Thoracic aorta (tissue), 2 donors: ENCODE measurements at regions not wholly inside any gene's neighbourhood (a gene's known extent, or its start where the extent isn't known, plus 50 kb on each side); places are given as distances from the start of the nearest gene placed in this dataset.

Experiments used
- ATAC-seq: fragments of 150-250 bp; one replicate; pipeline ENCODE4 v1.8.0; 2017; ENCODE audit warnings: low read depth; ENCODE audit not compliant: insufficient number of reproducible peaks, low FRiP score
- DNase-seq: peaks from one replicate; pipeline ENCODE4 v3.0.0-alpha.2; 2020; ENCODE audit warnings: low spot score
- H3K27ac ChIP-seq, 2 donors: fragments of 200-600 bp; sonication (generic); 1 replicate in 1 of 2; 2 replicates in 1 of 2; pipeline ENCODE4 v1.5.1; 2016; ENCODE audit warnings: mild to moderate bottlenecking in 2 of 2, moderate library complexity in 2 of 2
- H3K27me3 ChIP-seq: fragments of 200-600 bp; sonication (generic); replicated peaks from 2 replicates; pipeline ENCODE4 v1.6.0; 2016; ENCODE audit warnings: mild to moderate bottlenecking; ENCODE audit not compliant: insufficient read depth
- H3K36me3 ChIP-seq: fragments of 200-600 bp; sonication (generic); one replicate; pipeline ENCODE4 v1.5.1; 2016
- H3K4me1 ChIP-seq, 2 donors: fragments of 200-600 bp; sonication (generic); 1 replicate in 1 of 2; 2 replicates in 1 of 2; pipeline versions ENCODE4 v1.5.1 to v1.6.0; 2016; ENCODE audit warnings: low read depth in 2 of 2, mild to moderate bottlenecking in 1 of 2; ENCODE audit not compliant: control insufficient read depth in 1 of 2
- H3K4me3 ChIP-seq: fragments of 200-600 bp; sonication (generic); 2 replicates; pipeline ENCODE4 v1.5.1; 2016; ENCODE audit warnings: mild to moderate bottlenecking
- H3K9me3 ChIP-seq: fragments of 200-600 bp; sonication (generic); 2 replicates; pipeline ENCODE4 v1.5.1; 2016
- TF ChIP-seq, protein P1 (sequence below): fragments of 200-600 bp; sonication (generic); IDR thresholded peaks from one replicate; pipeline ENCODE4 v1.5.1; 2019; ENCODE audit warnings: antibody characterized with exemption

DNA sequence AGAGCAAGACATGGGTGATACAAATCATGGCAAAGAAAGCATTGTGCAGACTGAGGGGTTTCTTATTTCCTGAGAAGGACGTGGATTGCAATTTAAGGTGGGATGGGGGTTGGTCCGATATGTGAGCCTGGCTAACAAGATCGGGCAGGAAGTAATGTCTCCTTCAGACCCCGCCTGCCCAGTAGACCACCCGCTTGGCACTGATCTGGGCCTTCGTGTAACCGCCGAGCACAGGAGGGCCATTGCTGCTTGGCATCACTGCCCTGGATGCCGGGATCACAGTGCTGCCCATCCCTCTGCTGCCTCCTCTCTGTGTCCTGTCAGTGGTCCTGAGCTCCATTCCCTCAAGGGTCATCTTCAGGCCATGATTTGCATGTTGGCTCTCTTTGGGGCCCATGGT, 214.6 kb upstream of the ZNF32 start:
- peak overlapping the region; percentile 86 to 89 for H3K27ac ChIP-seq
- DNase-seq, result no peak
- H3K9me3 ChIP-seq, result no peaks in the 10 kb centered on the region
- H3K27me3 ChIP-seq, result no peaks in the 10 kb centered on the region
- no peak overlapping the region for H3K4me3 ChIP-seq
- H3K4me1 ChIP-seq, result peaks cover 27 to 49% of the 10 kb centered on the region in 2 donors
- no peaks in the 10 kb centered on the region for H3K36me3 ChIP-seq
- TF ChIP-seq, protein P1, sequence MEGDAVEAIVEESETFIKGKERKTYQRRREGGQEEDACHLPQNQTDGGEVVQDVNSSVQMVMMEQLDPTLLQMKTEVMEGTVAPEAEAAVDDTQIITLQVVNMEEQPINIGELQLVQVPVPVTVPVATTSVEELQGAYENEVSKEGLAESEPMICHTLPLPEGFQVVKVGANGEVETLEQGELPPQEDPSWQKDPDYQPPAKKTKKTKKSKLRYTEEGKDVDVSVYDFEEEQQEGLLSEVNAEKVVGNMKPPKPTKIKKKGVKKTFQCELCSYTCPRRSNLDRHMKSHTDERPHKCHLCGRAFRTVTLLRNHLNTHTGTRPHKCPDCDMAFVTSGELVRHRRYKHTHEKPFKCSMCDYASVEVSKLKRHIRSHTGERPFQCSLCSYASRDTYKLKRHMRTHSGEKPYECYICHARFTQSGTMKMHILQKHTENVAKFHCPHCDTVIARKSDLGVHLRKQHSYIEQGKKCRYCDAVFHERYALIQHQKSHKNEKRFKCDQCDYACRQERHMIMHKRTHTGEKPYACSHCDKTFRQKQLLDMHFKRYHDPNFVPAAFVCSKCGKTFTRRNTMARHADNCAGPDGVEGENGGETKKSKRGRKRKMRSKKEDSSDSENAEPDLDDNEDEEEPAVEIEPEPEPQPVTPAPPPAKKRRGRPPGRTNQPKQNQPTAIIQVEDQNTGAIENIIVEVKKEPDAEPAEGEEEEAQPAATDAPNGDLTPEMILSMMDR, result no peak
- no peak for ATAC-seq

DNA sequence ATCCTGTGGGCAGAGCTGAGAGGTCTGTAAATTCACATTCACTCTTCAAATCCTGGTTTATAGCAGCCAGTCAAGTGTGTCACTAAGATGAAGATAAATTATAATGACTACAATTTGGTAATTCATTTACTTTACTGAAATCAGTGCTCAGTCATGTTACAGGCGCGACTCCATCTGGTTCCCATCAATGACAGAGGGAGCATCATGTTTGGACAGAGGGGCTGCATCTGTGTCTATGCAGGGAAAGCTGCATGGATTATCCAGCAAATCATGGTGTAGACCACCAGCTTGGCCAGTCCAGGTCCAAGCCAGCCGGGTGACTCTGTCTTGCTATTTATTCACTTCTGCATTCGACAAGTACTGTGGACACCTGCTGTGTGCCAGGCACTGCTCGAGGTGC, 214.1 kb upstream of the ZNF32 start:
- H3K27me3 ChIP-seq, result no peaks in the 10 kb centered on the region

DNA sequence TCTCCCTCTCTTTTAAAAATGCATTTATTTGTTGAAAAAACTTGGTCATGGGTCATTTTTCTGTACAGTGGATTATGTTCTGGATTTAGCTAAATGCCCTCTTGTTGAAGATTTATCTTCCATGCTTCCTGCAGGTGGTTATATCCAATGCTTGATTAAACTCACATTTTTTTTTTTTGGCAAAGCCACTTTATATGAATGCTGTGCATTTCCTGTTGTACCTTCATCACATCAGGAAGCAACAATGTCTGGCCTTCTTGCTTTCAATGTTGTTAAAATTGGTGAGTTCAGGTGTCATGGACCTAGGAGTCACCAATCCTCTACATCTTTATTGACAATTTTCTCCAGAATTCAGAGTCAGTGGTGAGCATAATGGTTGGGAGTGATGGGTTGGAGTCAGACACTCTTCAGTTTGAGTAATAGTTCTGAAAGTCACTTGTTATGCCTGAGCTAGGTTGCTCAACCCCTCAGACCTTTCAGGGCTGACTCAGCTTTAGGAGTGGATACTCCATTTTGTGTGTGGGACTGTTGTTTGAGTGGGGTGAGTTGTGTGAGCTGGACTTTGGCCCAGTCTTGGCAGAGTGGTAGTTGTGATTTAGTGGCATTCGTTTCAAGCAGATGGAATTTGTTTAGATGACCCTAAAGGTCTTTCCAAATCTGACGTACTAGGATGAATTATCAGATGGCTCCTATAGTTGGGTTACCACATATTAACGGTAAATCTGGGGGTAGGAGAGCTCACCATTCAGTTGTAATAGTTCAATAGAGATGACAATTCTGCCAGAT, 213.5 kb upstream of the ZNF32 start:
- Histone ChIP-seq H3K27ac (peak overlapping the region; percentile 86 to 89), H3K4me1 (peaks cover 35 to 50% of the 10 kb centered on the region in 2 donors), H3K4me3 (no peak overlapping the region), H3K36me3 (no peaks in the 10 kb centered on the region), H3K9me3 (no peaks in the 10 kb centered on the region), H3K27me3 (no peaks in the 10 kb centered on the region)
- peak; percentile 57 for DNase-seq
- ATAC-seq, result peak; percentile 32
- TF ChIP-seq, protein P1, result no peak

More for the DNA sequence above, 214.1 kb upstream of the ZNF32 start:
- Histone ChIP-seq H3K36me3 (no peaks in the 10 kb centered on the region), H3K4me1 (peaks cover 29 to 49% of the 10 kb centered on the region in 2 donors), H3K4me3 (no peak overlapping the region), H3K9me3 (no peaks in the 10 kb centered on the region), H3K27ac (peak overlapping the region; percentile 86 to 89)
- no peak for DNase-seq
- TF ChIP-seq, protein P1, result no peak
- ATAC-seq, result no peak

DNA sequence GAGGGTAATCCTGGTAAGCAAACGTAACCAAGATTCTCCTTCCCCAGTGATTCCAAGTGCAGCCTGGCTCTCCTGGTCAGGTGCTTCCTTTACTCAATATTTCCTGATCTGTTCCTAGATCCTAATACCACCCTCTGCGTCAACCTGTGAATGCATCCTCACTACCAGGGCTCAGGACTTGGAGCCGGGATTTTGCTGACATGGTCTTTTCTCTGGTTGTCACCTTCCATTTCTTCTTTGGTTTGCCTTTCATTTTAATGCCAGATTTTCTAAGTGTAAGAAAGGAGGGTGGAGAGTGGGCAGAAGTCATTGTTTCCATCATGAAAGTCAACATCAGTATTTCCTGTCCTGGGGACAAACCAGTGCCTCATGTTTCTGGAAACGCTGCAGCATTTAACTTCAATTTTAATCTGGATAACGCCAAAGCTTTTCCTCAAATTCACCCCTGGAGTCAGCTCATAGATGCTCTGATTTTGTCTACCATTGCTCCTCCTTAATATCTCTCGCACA, 210.4 kb upstream of the ZNF32 start:
- no peaks in the 10 kb centered on the region for H3K36me3 ChIP-seq
- H3K9me3 ChIP-seq, result no peaks in the 10 kb centered on the region
- TF ChIP-seq, protein P1, result no peak
- H3K27me3 ChIP-seq, result no peaks in the 10 kb centered on the region
- no peak for ATAC-seq
- peaks cover 30 to 40% of the 10 kb centered on the region in 2 donors for H3K4me1 ChIP-seq
- H3K27ac ChIP-seq, result no peak overlapping the region
- DNase-seq, result no peak
- H3K4me3 ChIP-seq, result no peak overlapping the region

DNA sequence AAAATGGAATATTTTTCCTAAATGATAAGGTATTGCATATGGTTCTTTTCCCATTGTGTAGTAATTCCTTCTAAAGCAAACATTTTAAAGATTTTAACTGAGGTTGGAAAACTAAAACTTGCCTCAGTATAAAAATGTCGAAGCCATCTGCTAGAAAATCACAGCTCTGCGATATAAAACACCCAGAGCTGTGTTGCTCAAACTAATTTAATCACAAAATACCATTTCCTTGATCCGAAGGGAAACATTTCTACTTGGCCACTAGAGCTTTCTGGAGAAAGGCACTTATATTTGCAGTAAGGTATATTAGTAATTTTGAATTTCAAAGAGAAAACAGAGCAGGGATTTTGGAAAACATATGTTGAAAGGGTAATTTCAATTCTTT, 209.2 kb upstream of the ZNF32 start:
- ATAC-seq, result no peak
- TF ChIP-seq, protein P1, result no peak
- H3K27ac ChIP-seq, result peak overlapping the region in 1 of 2 donors; percentile 57

More for the DNA sequence above, 209.2 kb upstream of the ZNF32 start:
- Histone ChIP-seq H3K4me3 (no peak overlapping the region), H3K36me3 (no peaks in the 10 kb centered on the region), H3K4me1 (peaks cover 21 to 29% of the 10 kb centered on the region in 2 donors), H3K27me3 (no peaks in the 10 kb centered on the region), H3K9me3 (no peaks in the 10 kb centered on the region)
- DNase-seq, result no peak
